ENCODE measurements at regions not wholly inside any gene's neighbourhood (a gene's known extent, or its start where the extent isn't known, plus 50 kb on each side); places are given as distances from the start of the nearest gene placed in this dataset.

GRCh38 chr11:92838759-92839310 lies 130.6 kb upstream of the MTNR1B start:
- ChIA-PET POLR2A (no interaction called here), CTCF (no interaction called here)
- H3K4me3 ChIP-seq (ENCODE audit: low read depth, low read length), result no peak overlapping the region
- no peak for DNase-seq (ENCODE audit: low read depth, low spot score)
- no peak for TF ChIP-seq CTCF (IDR thresholded peaks at IDR 0.05; ENCODE audit: insufficient read depth, low read length, missing control alignments)

GRCh38 chr11:92839450-92839849 lies 130.0 kb upstream of the MTNR1B start:
- ChIA-PET CTCF (no interaction called here), POLR2A (no interaction called here)
- TF ChIP-seq CTCF (IDR thresholded peaks at IDR 0.05; ENCODE audit: insufficient read depth, low read length, missing control alignments), result no peak
- no peak for DNase-seq (ENCODE audit: low read depth, low spot score)
- no peak overlapping the region for H3K4me3 ChIP-seq (ENCODE audit: low read depth, low read length)

GRCh38 chr11:92841719-92842118 lies 127.7 kb upstream of the MTNR1B start:
- no peak overlapping the region for H3K4me3 ChIP-seq (ENCODE audit: low read depth, low read length)
- TF ChIP-seq CTCF (IDR thresholded peaks at IDR 0.05; ENCODE audit: insufficient read depth, low read length, missing control alignments), result no peak
- CTCF ChIA-PET, result no interaction called here
- no peak for DNase-seq (ENCODE audit: low read depth, low spot score)
- POLR2A ChIA-PET, result no interaction called here

GRCh38 chr11:92843455-92843854 lies 126.0 kb upstream of the MTNR1B start:
- DNase-seq (ENCODE audit: low read depth, low spot score), result no peak
- TF ChIP-seq CTCF (IDR thresholded peaks at IDR 0.05; ENCODE audit: insufficient read depth, low read length, missing control alignments), result no peak
- ChIA-PET CTCF (no interaction called here), POLR2A (no interaction called here)
- no peak overlapping the region for H3K4me3 ChIP-seq (ENCODE audit: low read depth, low read length)

GRCh38 chr11:92844197-92844596 lies 125.3 kb upstream of the MTNR1B start:
- no peak overlapping the region for H3K4me3 ChIP-seq (ENCODE audit: low read depth, low read length)
- no peak for DNase-seq (ENCODE audit: low read depth, low spot score)
- POLR2A ChIA-PET, result no interaction called here
- CTCF ChIA-PET, result no interaction called here
- no peak for TF ChIP-seq CTCF (IDR thresholded peaks at IDR 0.05; ENCODE audit: insufficient read depth, low read length, missing control alignments)

GRCh38 chr11:92845390-92845789 lies 124.1 kb upstream of the MTNR1B start:
- POLR2A ChIA-PET, result no interaction called here
- no peak for DNase-seq (ENCODE audit: low read depth, low spot score)
- no peak overlapping the region for H3K4me3 ChIP-seq (ENCODE audit: low read depth, low read length)
- CTCF ChIA-PET, result no interaction called here
- TF ChIP-seq CTCF (IDR thresholded peaks at IDR 0.05; ENCODE audit: insufficient read depth, low read length, missing control alignments), result no peak

Measured in AG04449 (cell line).